HCT116 (cell line): ENCODE measurements at regions not wholly inside any gene's neighbourhood (a gene's known extent, or its start where the extent isn't known, plus 50 kb on each side); places are given as distances from the start of the nearest gene placed in this dataset.

Experiments used
- ATAC-seq: fragments of 200-7000 bp; cut with Tn5 transposase; 2 replicates; pipeline ENCODE4 v1.9.1; 2020; ENCODE audit warnings: mild to moderate bottlenecking, moderate library complexity
- BruUV-seq: library from RNA; stranded (reverse); fragments of 400-500 nt; replicated peaks from 2 replicates; lab custom pipeline; 2021; lab: Mats Ljungman, UMichigan
- CTCF ChIA-PET: fragments of 300-600 bp; sonication (Branson Sonifier 250); formaldehyde crosslinking; loops from one replicate; lab custom pipeline; 2021; ENCODE audit warnings: antibody characterized with exemption; lab: Charles Lee
- POLR2A ChIA-PET: fragments of 300-600, 350-600 bp; sonication (Branson Sonifier 250); formaldehyde crosslinking; loops from one replicate; lab custom pipeline; 2021; ENCODE audit warnings: antibody characterized with exemption; lab: Charles Lee
- RAD21 ChIA-PET, 2 experiments: fragments of 300-600 bp; sonication (Branson Sonifier 250); formaldehyde crosslinking; loops; one replicate each; lab custom pipeline; 2023; ENCODE audit warnings: low total read pairs in 2 of 2; ENCODE audit not compliant: uncharacterized antibody in 2 of 2, unreplicated experiment in 2 of 2, low non-redundant PET in 1 of 2; lab: Charles Lee
- DNase-seq: peaks from one replicate; pipeline ENCODE4 v3.0.0-alpha.2; 2010; ENCODE audit warnings: low read depth, low spot score
- H2AFZ ChIP-seq: fragments of 200-600 bp; shearing (Covaris generic), sonication (generic); 2 replicates; pipeline ENCODE4 v1.6.1; 2017; ENCODE audit warnings: low read depth, mixed run types, mixed read lengths, antibody characterized with exemption, low read length; ENCODE audit not compliant: poor library complexity, severe bottlenecking
- H3K27ac ChIP-seq: 2 replicates; pipeline ENCODE4 v1.5.1; 2012; ENCODE audit warnings: low read depth, low read length
- H3K27me3 ChIP-seq: fragments of 200-600 bp; sonication (generic); 2 replicates; pipeline ENCODE4 v1.6.1; 2016; ENCODE audit warnings: mixed run types, low read length, mixed read lengths; ENCODE audit not compliant: insufficient read depth
- H3K36me3 ChIP-seq, 2 experiments: fragments of 200-500 bp in 1 of 2; fragments of 200-600 bp in 1 of 2; sonication (Bioruptor generic) in 1 of 2; sonication (generic) in 1 of 2; 2 replicates each; pipeline versions ENCODE4 v1.5.1 to v1.6.1; 2014 to 2016; ENCODE audit warnings: low read length in 2 of 2, inconsistent platforms in 1 of 2, mixed read lengths in 1 of 2, mixed run types in 1 of 2; ENCODE audit not compliant: insufficient read depth in 2 of 2, control insufficient read depth in 1 of 2
- H3K4me1 ChIP-seq, 2 experiments: fragments of 200-600 bp in 1 of 2; sonication (generic) in 1 of 2; 2 replicates each; pipeline versions ENCODE4 v1.5.1 to v1.6.1; 2012 to 2017; ENCODE audit warnings: low read length in 2 of 2, inconsistent platforms in 1 of 2, mild to moderate bottlenecking in 1 of 2, mixed read lengths in 1 of 2, mixed run types in 1 of 2, moderate library complexity in 1 of 2; ENCODE audit not compliant: insufficient read depth in 2 of 2, control insufficient read depth in 1 of 2
- H3K4me2 ChIP-seq: fragments of 200-600 bp; sonication (generic); 2 replicates; pipeline ENCODE4 v1.6.1; 2017; ENCODE audit warnings: mixed run types, low read length, mixed read lengths
- H3K4me3 ChIP-seq, 2 experiments: fragments of 200-600 bp in 1 of 2; sonication (generic) in 1 of 2; replicated peaks in 1 of 2; 2 replicates each; pipeline ENCODE4 v1.5.1; 2011 to 2016; ENCODE audit warnings: low read length in 2 of 2, control low read depth in 1 of 2, low read depth in 1 of 2, mild to moderate bottlenecking in 1 of 2, mixed read lengths in 1 of 2, mixed run types in 1 of 2
- H3K79me2 ChIP-seq: fragments of 200-600 bp; sonication (generic); 2 replicates; pipeline ENCODE4 v1.6.1; 2017; ENCODE audit warnings: mild to moderate bottlenecking, mixed run types, low read length, moderate library complexity, mixed read lengths; ENCODE audit not compliant: insufficient read depth
- H3K9ac ChIP-seq: fragments of 200-600 bp; sonication (generic); 2 replicates; pipeline ENCODE4 v1.6.1; 2016; ENCODE audit warnings: low read length, mixed read lengths
- H3K9me2 ChIP-seq: fragments of 200-600 bp; sonication (generic), shearing (Covaris generic); 2 replicates; pipeline ENCODE4 v1.6.1; 2017; ENCODE audit warnings: mixed run types, mild to moderate bottlenecking, moderate library complexity; ENCODE audit not compliant: insufficient read depth
- H3K9me3 ChIP-seq, 2 experiments: fragments of 200-500 bp in 1 of 2; fragments of 200-600 bp in 1 of 2; sonication (Bioruptor generic) in 1 of 2; sonication (generic) in 1 of 2; 2 replicates each; pipeline ENCODE4 v1.6.1; 2014 to 2017; ENCODE audit warnings: low read length in 2 of 2, mixed read lengths in 2 of 2, inconsistent platforms in 1 of 2, low read depth in 1 of 2, mild to moderate bottlenecking in 1 of 2, mixed run types in 1 of 2, moderate library complexity in 1 of 2; ENCODE audit not compliant: control insufficient read depth in 1 of 2, insufficient read depth in 1 of 2
- H4K20me1 ChIP-seq: fragments of 200-600 bp; sonication (generic), shearing (Covaris generic); 2 replicates; pipeline ENCODE4 v1.6.1; 2017; ENCODE audit warnings: mixed run types, mild to moderate bottlenecking, moderate library complexity; ENCODE audit not compliant: insufficient read depth
- CBX3 ChIP-seq: IDR thresholded peaks from 2 replicates; pipeline ENCODE4 v1.6.1; 2012; ENCODE audit warnings: low read depth
- CEBPB ChIP-seq: IDR thresholded peaks from 2 replicates; pipeline ENCODE4 v1.6.1; 2012; ENCODE audit warnings: low read depth
- EGR1 ChIP-seq: IDR thresholded peaks from 2 replicates; pipeline ENCODE4 v1.6.1; 2012; ENCODE audit warnings: low read depth
- ELF1 ChIP-seq: IDR thresholded peaks from 2 replicates; pipeline ENCODE4 v1.6.1; 2012; ENCODE audit warnings: low read depth, borderline replicate concordance
- EZH2 ChIP-seq: fragments of 200-600 bp; sonication (generic); IDR thresholded peaks from 2 replicates; pipeline ENCODE4 v1.6.1; 2017; ENCODE audit warnings: antibody characterized with exemption, mixed run types
- EZH2phosphoT487 ChIP-seq: fragments of 200-600 bp; IDR thresholded peaks from 2 replicates; pipeline ENCODE4 v1.6.1; 2018; ENCODE audit warnings: antibody characterized with exemption, borderline replicate concordance
- JUND ChIP-seq: IDR thresholded peaks from 2 replicates; pipeline ENCODE4 v1.6.1; 2012
- POLR2A ChIP-seq: IDR thresholded peaks from 2 replicates; pipeline ENCODE4 v1.7.0; 2011; ENCODE audit warnings: borderline replicate concordance; ENCODE audit not compliant: insufficient read depth, insufficient read length; ENCODE audit errors: extremely low read depth
- POLR2AphosphoS5 ChIP-seq: IDR thresholded peaks from 2 replicates; pipeline ENCODE4 v1.6.1; 2011; ENCODE audit warnings: mild to moderate bottlenecking, low read depth, low read length, moderate library complexity
- REST ChIP-seq: IDR thresholded peaks from 2 replicates; pipeline ENCODE4 v1.6.1; 2012; ENCODE audit warnings: low read depth
- SIN3A ChIP-seq: IDR thresholded peaks from 2 replicates; pipeline ENCODE4 v1.6.1; 2012; ENCODE audit warnings: low read depth
- SRF ChIP-seq: IDR thresholded peaks from 2 replicates; pipeline ENCODE4 v1.6.1; 2012; ENCODE audit warnings: low read depth
- TCF7L2 ChIP-seq: IDR thresholded peaks from 2 replicates; pipeline ENCODE4 v1.7.0; 2011; ENCODE audit warnings: borderline replicate concordance, inconsistent platforms; ENCODE audit not compliant: insufficient read depth, insufficient read length; ENCODE audit errors: extremely low read depth
- YY1 ChIP-seq: IDR thresholded peaks from 2 replicates; pipeline ENCODE4 v1.6.1; 2011; ENCODE audit warnings: low read length, low read depth, moderate library complexity, mild to moderate bottlenecking; ENCODE audit not compliant: insufficient replicate concordance; ENCODE audit errors: extremely low read depth
- ZFX ChIP-seq: fragments of 450-650 bp; IDR thresholded peaks from 2 replicates; pipeline ENCODE4 v1.6.1; 2017
- intact Hi-C: fragments of 100-400 bp; cut with micrococcal nuclease; formaldehyde crosslinking; loops from 2 replicates; pipeline ENCODE4 v1.10.0; 2022
- TF ChIP-seq, protein P1 (sequence below): IDR thresholded peaks from 2 replicates; pipeline ENCODE4 v1.6.1; 2011; ENCODE audit warnings: mild to moderate bottlenecking, low read length, moderate library complexity; ENCODE audit not compliant: insufficient replicate concordance; ENCODE audit errors: extremely low read depth
- TF ChIP-seq, protein P2 (sequence below): IDR thresholded peaks from 2 replicates; pipeline ENCODE4 v1.6.1; 2012
- TF ChIP-seq, protein P3 (sequence below): IDR thresholded peaks from 2 replicates; pipeline ENCODE4 v1.6.1; 2012

DNA sequence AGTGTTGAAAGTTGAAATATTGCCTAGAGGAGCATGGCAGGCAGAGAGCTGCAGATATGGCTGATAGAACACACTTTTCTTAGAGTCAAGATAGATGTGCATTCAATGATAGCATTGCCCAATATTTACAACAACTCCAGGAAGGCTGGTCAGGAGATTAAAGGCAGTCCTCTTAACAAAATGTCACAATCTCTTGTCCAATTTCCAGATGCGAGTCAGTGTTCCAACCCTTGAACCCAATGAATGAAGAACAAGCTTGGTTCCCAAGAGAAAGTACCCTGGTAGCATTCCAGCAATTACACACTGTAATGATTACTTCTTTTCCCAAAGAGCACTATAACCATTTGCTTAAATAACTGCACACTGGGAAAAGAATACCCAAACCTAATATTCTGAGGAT, 839.4 kb upstream of the VRK2 start:
- Histone ChIP-seq H3K9ac (no peak overlapping the region), H3K9me2 (no peaks in the 10 kb centered on the region), H3K4me1 (peaks cover 0 to 5% of the 10 kb centered on the region in 2 experiments; a peak in 2 of 4 replicates), H3K27ac (no peak overlapping the region), H3K79me2 (no peaks in the 10 kb centered on the region), H3K36me3 (no peaks in the 10 kb centered on the region), H3K27me3 (no peaks in the 10 kb centered on the region), H3K4me2 (no peak overlapping the region), H3K4me3 (no peak overlapping the region), H2AFZ (no peak overlapping the region), H4K20me1 (no peaks in the 10 kb centered on the region), H3K9me3 (no peaks in the 10 kb centered on the region)
- DNase-seq (no peak), ATAC-seq (no peak)
- ChIA-PET RAD21 (no interaction called here), CTCF (no interaction called here), POLR2A (no interaction called here)
- intact Hi-C loops = no loop called here
- TF ChIP-seq TCF7L2 (no peak), REST (no peak), ZFX (no peak), YY1 (no peak), SRF (no peak), SIN3A (no peak), EZH2 (no peak), EGR1 (no peak), ELF1 (no peak), EZH2phosphoT487 (no peak), POLR2A (no peak), POLR2AphosphoS5 (no peak), JUND (no peak), CEBPB (no peak), CBX3 (no peak)
- TF ChIP-seq, protein P1, sequence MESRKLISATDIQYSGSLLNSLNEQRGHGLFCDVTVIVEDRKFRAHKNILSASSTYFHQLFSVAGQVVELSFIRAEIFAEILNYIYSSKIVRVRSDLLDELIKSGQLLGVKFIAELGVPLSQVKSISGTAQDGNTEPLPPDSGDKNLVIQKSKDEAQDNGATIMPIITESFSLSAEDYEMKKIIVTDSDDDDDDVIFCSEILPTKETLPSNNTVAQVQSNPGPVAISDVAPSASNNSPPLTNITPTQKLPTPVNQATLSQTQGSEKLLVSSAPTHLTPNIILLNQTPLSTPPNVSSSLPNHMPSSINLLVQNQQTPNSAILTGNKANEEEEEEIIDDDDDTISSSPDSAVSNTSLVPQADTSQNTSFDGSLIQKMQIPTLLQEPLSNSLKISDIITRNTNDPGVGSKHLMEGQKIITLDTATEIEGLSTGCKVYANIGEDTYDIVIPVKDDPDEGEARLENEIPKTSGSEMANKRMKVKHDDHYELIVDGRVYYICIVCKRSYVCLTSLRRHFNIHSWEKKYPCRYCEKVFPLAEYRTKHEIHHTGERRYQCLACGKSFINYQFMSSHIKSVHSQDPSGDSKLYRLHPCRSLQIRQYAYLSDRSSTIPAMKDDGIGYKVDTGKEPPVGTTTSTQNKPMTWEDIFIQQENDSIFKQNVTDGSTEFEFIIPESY = no peak
- TF ChIP-seq, protein P2, sequence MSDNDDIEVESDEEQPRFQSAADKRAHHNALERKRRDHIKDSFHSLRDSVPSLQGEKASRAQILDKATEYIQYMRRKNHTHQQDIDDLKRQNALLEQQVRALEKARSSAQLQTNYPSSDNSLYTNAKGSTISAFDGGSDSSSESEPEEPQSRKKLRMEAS = no peak
- TF ChIP-seq, protein P3, sequence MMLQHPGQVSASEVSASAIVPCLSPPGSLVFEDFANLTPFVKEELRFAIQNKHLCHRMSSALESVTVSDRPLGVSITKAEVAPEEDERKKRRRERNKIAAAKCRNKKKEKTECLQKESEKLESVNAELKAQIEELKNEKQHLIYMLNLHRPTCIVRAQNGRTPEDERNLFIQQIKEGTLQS = no peak
- no TSS peak for BruUV-seq
